ENCODE measurements at regions not wholly inside any gene's neighbourhood (a gene's known extent, or its start where the extent isn't known, plus 50 kb on each side); places are given as distances from the start of the nearest gene placed in this dataset.

DNA sequence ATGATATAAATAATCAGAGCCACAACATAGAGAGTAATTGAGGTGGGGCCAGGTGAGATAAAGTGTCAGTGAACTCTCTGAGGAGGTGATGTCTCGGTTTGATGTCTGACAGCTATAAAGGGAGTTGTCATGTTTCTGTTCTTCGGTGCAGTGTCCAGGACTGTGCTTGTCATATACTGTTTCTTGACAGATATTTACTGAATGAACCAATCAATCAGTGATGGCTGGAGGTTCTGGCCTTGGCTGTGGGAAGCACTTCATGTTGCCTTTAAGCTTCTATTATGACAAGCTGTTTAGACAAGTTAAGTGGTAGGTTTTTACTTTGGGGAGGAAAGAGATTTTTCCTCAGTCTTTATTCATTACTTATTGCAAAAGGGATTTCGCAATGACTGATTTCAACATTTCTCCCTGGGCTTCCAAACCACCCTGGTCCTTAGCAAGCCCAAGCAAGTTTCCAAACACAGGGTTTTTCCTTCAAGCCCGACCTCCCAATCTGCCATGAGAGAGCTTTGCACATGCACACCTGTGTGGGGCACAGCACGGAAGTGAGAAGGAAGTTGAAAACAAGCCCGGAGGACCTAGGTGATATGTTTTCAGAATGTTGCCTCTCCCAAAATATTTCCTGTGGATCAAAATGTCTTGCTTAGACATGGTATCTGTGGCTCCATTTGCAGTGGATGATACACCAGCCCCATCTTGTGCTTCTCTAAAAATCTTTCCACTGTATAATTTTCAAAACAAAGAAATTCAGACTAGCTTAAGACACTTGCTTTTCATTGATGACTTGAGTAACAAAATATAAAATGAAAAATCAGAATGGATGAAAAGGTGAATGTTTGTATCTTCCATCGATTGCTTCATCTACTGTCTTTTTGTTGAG lies 567.3 kb upstream of the BTBD3 start:
- intact Hi-C loops (cut with micrococcal nuclease; ENCODE audit: unreplicated experiment), result no loop called here
- no peaks in the 10 kb centered on the region for H3K79me2 ChIP-seq (ENCODE audit: insufficient read depth, low read depth, low read length)
- no peak overlapping the region for H3K27ac ChIP-seq (ENCODE audit: low read depth, low read length, poor library complexity, severe bottlenecking)
- no peak overlapping the region for H3K4me2 ChIP-seq (ENCODE audit: low read length)
- no peak for TF ChIP-seq EZH2phosphoT487 (IDR thresholded peaks at IDR 0.05; ENCODE audit: borderline replicate concordance, low read depth, low read length)
- TF ChIP-seq, protein P1, sequence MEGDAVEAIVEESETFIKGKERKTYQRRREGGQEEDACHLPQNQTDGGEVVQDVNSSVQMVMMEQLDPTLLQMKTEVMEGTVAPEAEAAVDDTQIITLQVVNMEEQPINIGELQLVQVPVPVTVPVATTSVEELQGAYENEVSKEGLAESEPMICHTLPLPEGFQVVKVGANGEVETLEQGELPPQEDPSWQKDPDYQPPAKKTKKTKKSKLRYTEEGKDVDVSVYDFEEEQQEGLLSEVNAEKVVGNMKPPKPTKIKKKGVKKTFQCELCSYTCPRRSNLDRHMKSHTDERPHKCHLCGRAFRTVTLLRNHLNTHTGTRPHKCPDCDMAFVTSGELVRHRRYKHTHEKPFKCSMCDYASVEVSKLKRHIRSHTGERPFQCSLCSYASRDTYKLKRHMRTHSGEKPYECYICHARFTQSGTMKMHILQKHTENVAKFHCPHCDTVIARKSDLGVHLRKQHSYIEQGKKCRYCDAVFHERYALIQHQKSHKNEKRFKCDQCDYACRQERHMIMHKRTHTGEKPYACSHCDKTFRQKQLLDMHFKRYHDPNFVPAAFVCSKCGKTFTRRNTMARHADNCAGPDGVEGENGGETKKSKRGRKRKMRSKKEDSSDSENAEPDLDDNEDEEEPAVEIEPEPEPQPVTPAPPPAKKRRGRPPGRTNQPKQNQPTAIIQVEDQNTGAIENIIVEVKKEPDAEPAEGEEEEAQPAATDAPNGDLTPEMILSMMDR (conservative IDR thresholded peaks at IDR 0.05; ENCODE audit: low read length), result no peak
- ChIA-PET CTCF (ENCODE audit: unreplicated experiment) (no interaction called here), POLR2A (no interaction called here)
- no peaks in the 10 kb centered on the region for H4K20me1 ChIP-seq (ENCODE audit: insufficient read depth, low read length)
- H3K4me3 ChIP-seq (ENCODE audit: low read depth, low read length, poor library complexity, severe bottlenecking), result no peak overlapping the region
- H3K4me1 ChIP-seq (ENCODE audit: insufficient read depth, low read length, poor library complexity, severe bottlenecking), result no peaks in the 10 kb centered on the region
- H3K9me2 ChIP-seq (ENCODE audit: insufficient read depth, low read length), result no peaks in the 10 kb centered on the region
- BruUV-seq (replicated peaks), result no TSS peak
- no peak overlapping the region for H2AFZ ChIP-seq (ENCODE audit: low read length)
- H3K36me3 ChIP-seq (ENCODE audit: insufficient read depth, low read length), result no peaks in the 10 kb centered on the region
- DNase-seq (ENCODE audit: low spot score), result no peak
- no peaks in the 10 kb centered on the region for H3K9me3 ChIP-seq (ENCODE audit: low read length)

DNA sequence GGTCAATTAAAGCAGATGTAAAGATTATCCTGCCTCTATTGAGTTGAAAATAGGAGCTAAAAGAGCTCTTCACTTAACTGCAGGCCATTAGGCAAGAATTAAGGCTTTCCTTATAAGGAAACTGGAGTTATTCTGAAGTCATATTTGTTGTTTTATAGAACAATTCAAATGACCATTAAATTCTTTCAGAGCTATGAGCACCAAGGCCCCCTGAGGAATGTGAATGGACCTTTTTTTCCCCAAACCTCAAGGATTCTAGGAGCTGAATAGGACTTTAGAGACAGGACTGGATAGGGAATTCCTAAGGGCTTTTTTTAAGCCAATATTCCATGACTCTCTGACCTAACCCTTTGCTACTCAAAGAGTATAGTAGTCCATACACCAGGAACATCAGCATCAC lies 565.7 kb upstream of the BTBD3 start:
- Histone ChIP-seq H2AFZ (ENCODE audit: low read length) (no peak overlapping the region), H3K4me3 (ENCODE audit: low read depth, low read length, poor library complexity, severe bottlenecking) (no peak overlapping the region), H3K9me3 (ENCODE audit: low read length) (no peaks in the 10 kb centered on the region), H3K79me2 (ENCODE audit: insufficient read depth, low read depth, low read length) (no peaks in the 10 kb centered on the region), H3K4me1 (ENCODE audit: insufficient read depth, low read length, poor library complexity, severe bottlenecking) (no peaks in the 10 kb centered on the region), H4K20me1 (ENCODE audit: insufficient read depth, low read length) (no peaks in the 10 kb centered on the region), H3K36me3 (ENCODE audit: insufficient read depth, low read length) (no peaks in the 10 kb centered on the region), H3K27ac (ENCODE audit: low read depth, low read length, poor library complexity, severe bottlenecking) (no peak overlapping the region), H3K9me2 (ENCODE audit: insufficient read depth, low read length) (no peaks in the 10 kb centered on the region), H3K4me2 (ENCODE audit: low read length) (no peak overlapping the region)
- CTCF ChIA-PET (ENCODE audit: unreplicated experiment), result no interaction called here
- TF ChIP-seq EZH2phosphoT487 (IDR thresholded peaks at IDR 0.05; ENCODE audit: borderline replicate concordance, low read depth, low read length), result no peak
- TF ChIP-seq, protein P1 (conservative IDR thresholded peaks at IDR 0.05; ENCODE audit: low read length), result no peak
- no peak for DNase-seq (ENCODE audit: low spot score)
- intact Hi-C loops (cut with micrococcal nuclease; ENCODE audit: unreplicated experiment), result no loop called here
- POLR2A ChIA-PET, result interaction anchor here (1.9 kb wide), 1 partner anchor 14 kb away, joined by 4 read pairs; no protein-coding TSS in a partner anchor
- BruUV-seq (replicated peaks), result no TSS peak

DNA sequence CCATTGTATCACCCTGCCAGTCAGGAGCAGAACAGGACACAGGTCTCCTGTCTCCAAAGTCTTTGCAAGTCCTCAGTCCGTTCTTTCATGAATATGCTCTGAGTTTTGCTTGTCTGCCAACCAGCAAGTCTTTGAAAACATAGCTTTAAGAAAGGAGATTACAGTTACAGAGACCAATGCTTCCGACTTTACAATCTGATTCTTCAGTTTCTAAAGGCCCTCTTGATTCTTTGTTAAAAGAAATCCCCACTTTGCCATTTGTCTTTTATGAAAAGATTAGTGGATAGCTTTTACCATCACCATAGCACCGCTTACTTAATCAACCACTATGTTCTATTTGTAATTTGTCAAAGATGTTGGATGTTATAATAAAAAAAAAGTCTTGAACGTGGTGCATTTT lies 562.8 kb upstream of the BTBD3 start:
- DNase-seq (ENCODE audit: low spot score), result no peak
- no peaks in the 10 kb centered on the region for H4K20me1 ChIP-seq (ENCODE audit: insufficient read depth, low read length)
- POLR2A ChIA-PET, result no interaction called here
- H3K9me2 ChIP-seq (ENCODE audit: insufficient read depth, low read length), result no peaks in the 10 kb centered on the region
- intact Hi-C loops (cut with micrococcal nuclease; ENCODE audit: unreplicated experiment), result no loop called here
- no peaks in the 10 kb centered on the region for H3K4me1 ChIP-seq (ENCODE audit: insufficient read depth, low read length, poor library complexity, severe bottlenecking)
- CTCF ChIA-PET (ENCODE audit: unreplicated experiment), result no interaction called here
- H3K27ac ChIP-seq (ENCODE audit: low read depth, low read length, poor library complexity, severe bottlenecking), result no peak overlapping the region
- no peak overlapping the region for H3K4me2 ChIP-seq (ENCODE audit: low read length)
- no peaks in the 10 kb centered on the region for H3K36me3 ChIP-seq (ENCODE audit: insufficient read depth, low read length)
- BruUV-seq (replicated peaks), result no TSS peak
- no peak overlapping the region for H3K4me3 ChIP-seq (ENCODE audit: low read depth, low read length, poor library complexity, severe bottlenecking)
- TF ChIP-seq, protein P1 (conservative IDR thresholded peaks at IDR 0.05; ENCODE audit: low read length), result no peak
- TF ChIP-seq EZH2phosphoT487 (IDR thresholded peaks at IDR 0.05; ENCODE audit: borderline replicate concordance, low read depth, low read length), result no peak
- no peaks in the 10 kb centered on the region for H3K79me2 ChIP-seq (ENCODE audit: insufficient read depth, low read depth, low read length)
- no peak overlapping the region for H2AFZ ChIP-seq (ENCODE audit: low read length)
- no peaks in the 10 kb centered on the region for H3K9me3 ChIP-seq (ENCODE audit: low read length)
